GM12875 (cell line): ENCODE measurements at regions not wholly inside any gene's neighbourhood (a gene's known extent, or its start where the extent isn't known, plus 50 kb on each side); places are given as distances from the start of the nearest gene placed in this dataset.
"Not testable (repeated sequence)": the region's sequence is repeated elsewhere in the genome, so short reads cannot be mapped to it uniquely, and the experiment has no call there.

Source experiments
- H3K4me3 ChIP-seq: one replicate; pipeline ENCODE4 v1.5.1; 2011; ENCODE audit warnings: low read depth, low read length, control low read depth
- TF ChIP-seq, protein P1 (sequence below): IDR thresholded peaks from 2 replicates; pipeline ENCODE4 v1.5.1; 2011; ENCODE audit warnings: low read depth, mild to moderate bottlenecking, control low read depth, inconsistent platforms, low read length, moderate library complexity, borderline replicate concordance; ENCODE audit not compliant: insufficient read depth

- TF ChIP-seq, protein P1, sequence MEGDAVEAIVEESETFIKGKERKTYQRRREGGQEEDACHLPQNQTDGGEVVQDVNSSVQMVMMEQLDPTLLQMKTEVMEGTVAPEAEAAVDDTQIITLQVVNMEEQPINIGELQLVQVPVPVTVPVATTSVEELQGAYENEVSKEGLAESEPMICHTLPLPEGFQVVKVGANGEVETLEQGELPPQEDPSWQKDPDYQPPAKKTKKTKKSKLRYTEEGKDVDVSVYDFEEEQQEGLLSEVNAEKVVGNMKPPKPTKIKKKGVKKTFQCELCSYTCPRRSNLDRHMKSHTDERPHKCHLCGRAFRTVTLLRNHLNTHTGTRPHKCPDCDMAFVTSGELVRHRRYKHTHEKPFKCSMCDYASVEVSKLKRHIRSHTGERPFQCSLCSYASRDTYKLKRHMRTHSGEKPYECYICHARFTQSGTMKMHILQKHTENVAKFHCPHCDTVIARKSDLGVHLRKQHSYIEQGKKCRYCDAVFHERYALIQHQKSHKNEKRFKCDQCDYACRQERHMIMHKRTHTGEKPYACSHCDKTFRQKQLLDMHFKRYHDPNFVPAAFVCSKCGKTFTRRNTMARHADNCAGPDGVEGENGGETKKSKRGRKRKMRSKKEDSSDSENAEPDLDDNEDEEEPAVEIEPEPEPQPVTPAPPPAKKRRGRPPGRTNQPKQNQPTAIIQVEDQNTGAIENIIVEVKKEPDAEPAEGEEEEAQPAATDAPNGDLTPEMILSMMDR: no peak
- H3K4me3 ChIP-seq: no peak overlapping the region
Measured at GRCh38 chr13:53285896-53286430, 257.4 kb downstream of the OLFM4 start.

DNA sequence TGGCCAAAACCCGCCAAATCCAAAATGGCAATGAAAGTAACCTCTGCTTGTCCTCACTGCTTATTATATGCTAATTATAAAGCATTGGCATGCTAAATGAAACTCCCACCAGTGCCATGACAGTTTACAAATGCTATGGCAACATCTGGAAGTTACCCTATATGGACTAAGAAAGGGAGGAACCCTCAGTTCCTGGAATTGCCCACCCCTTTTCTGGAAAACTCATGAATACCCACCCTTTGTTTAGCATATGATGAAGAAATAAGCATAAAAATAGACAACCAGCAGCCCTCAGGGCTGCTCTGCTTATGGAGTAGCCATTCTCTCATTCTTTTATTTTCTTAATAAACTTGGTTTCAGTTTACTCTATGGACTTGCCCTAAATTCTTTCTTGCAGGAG lies 269.8 kb downstream of the OLFM4 start:
- TF ChIP-seq, protein P1: no peak
- no peak overlapping the region for H3K4me3 ChIP-seq

GRCh38 chr13:53301449-53301848 lies 272.8 kb downstream of the OLFM4 start:
- TF ChIP-seq, protein P1: no peak
- H3K4me3 ChIP-seq: no peak overlapping the region

DNA sequence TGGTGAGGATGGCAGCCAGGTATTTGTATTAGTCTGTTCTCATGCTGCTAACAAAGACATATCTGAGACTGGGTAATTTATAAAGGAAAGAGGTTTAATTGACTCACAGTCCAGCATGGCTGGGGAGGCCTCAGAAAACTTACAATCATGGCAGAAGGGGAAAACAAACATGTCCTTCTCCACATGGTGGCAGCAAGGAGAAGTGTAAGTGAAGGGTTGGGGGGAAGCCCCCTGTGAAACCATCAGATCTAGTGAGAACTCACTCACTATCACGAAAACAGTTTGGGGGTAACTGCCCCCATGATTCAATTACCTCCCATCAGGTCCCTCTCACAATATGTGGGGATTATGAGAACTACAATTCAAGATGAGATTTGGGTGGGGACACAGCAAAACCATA lies 276.8 kb downstream of the OLFM4 start:
- H3K4me3 ChIP-seq: not testable (repeated sequence)

DNA sequence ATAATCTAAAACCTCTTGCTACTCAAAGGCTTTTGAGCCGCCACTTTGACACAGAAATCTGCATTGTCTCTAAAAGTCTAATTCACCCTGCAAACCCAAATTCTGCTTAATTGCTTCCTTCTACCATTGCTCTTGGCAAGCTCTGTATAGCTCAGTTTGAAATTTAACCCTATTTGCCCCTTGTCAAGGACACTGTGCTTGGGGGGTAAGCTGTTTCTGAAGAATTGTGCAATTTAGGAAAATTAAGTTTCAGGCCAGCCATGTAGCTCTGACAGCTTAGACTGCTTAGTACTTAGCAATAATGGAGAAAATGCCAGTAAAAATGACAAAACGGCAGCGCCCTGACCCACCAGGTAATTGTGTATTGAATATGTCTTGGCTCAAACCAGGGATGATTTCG lies 282.2 kb downstream of the OLFM4 start:
- TF ChIP-seq, protein P1: no peak
- no peak overlapping the region for H3K4me3 ChIP-seq

- TF ChIP-seq, protein P1: no peak
- no peak overlapping the region for H3K4me3 ChIP-seq
Measured at GRCh38 chr13:53311561-53311960, 282.9 kb downstream of the OLFM4 start.

DNA sequence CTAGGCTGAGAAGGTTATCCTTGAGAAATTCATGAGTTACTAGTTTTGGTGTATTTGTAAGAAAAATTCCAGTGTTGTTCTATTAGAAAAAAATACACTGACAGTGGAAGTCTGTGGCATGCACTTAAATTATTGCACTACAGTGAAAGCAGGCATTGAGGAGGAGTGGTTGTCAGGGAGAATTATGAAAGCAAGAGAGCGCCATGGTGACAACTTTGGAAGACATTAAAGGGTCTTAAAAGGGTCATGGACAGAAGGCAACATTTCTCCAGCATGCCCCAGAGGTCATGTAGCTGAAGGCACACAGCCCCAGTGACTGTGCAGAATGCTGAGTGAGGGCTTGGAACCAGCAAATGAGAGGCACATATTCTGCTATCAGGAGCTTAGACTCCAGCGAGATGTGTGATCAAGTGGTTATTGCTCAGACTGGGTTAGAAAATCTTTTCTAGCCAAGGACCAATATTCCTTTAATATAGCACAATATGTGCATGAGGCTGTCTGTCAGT lies 292.7 kb downstream of the OLFM4 start:
- H3K4me3 ChIP-seq: no peak overlapping the region
- TF ChIP-seq, protein P1: no peak

- H3K4me3 ChIP-seq: no peak overlapping the region
- TF ChIP-seq, protein P1: no peak
Measured at GRCh38 chr13:53324656-53325055, 296.0 kb downstream of the OLFM4 start.
